MCF 10A (cell line): ENCODE measurements at regions not wholly inside any gene's neighbourhood (a gene's known extent, or its start where the extent isn't known, plus 50 kb on each side); places are given as distances from the start of the nearest gene placed in this dataset.

Experiments used
- BruUV-seq: library from RNA; stranded (reverse); fragments of 400-500 nt; replicated peaks from 2 replicates; lab custom pipeline; 2021; lab: Mats Ljungman, UMichigan
- CTCF ChIA-PET: fragments of 300-600 bp; sonication (Branson Sonifier 250); formaldehyde crosslinking; extraction: SDS; loops from one replicate; lab custom pipeline; 2021; ENCODE audit warnings: antibody characterized with exemption, inconsistent platforms; lab: Yijun Ruan, JAX
- POLR2A ChIA-PET: fragments of 300-600, 350-650 bp; sonication (Branson Sonifier 250); formaldehyde crosslinking; extraction: SDS; loops from one replicate; lab custom pipeline; 2020; ENCODE audit warnings: antibody characterized with exemption, inconsistent platforms; lab: Yijun Ruan, JAX
- DNase-seq: peaks from one replicate; pipeline ENCODE4 v3.0.0-alpha.2; 2018; ENCODE audit not compliant: unreplicated experiment
- H3K27ac Mint-ChIP-seq: one replicate; pipeline ENCODE4 v1.8.0; 2022; ENCODE audit warnings: mild to moderate bottlenecking, low read depth, mixed read lengths; ENCODE audit not compliant: unreplicated experiment
- H3K27me3 Mint-ChIP-seq: one replicate; pipeline ENCODE4 v1.8.0; 2022; ENCODE audit warnings: mixed read lengths; ENCODE audit not compliant: insufficient read depth, unreplicated experiment
- H3K36me3 Mint-ChIP-seq: one replicate; pipeline ENCODE4 v1.8.0; 2022; ENCODE audit warnings: mild to moderate bottlenecking, moderate library complexity, mixed read lengths; ENCODE audit not compliant: insufficient read depth, unreplicated experiment
- H3K4me1 Mint-ChIP-seq: one replicate; pipeline ENCODE4 v1.8.0; 2022; ENCODE audit warnings: mixed read lengths; ENCODE audit not compliant: insufficient read depth, unreplicated experiment
- H3K4me3 Mint-ChIP-seq: one replicate; pipeline ENCODE4 v1.8.0; 2022; ENCODE audit warnings: mild to moderate bottlenecking, moderate library complexity, mixed read lengths; ENCODE audit not compliant: unreplicated experiment
- H3K9me3 Mint-ChIP-seq: one replicate; pipeline ENCODE4 v1.8.0; 2022; ENCODE audit warnings: mixed read lengths; ENCODE audit not compliant: unreplicated experiment
- intact Hi-C: fragments of 100-400 bp; cut with micrococcal nuclease; formaldehyde crosslinking; loops from 2 replicates; pipeline ENCODE4 v1.14.1; 2022
- TF ChIP-seq, protein P1 (sequence below): fragments of 200-600 bp; IDR thresholded peaks from one replicate; pipeline ENCODE4 v1.8.0; 2022; ENCODE audit warnings: antibody characterized with exemption, mild to moderate bottlenecking; ENCODE audit not compliant: unreplicated experiment

- no peak for DNase-seq
- Mint-ChIP-seq H3K27ac (no peak overlapping the region), H3K9me3 (no peaks in the 10 kb centered on the region), H3K36me3 (no peaks in the 10 kb centered on the region), H3K4me1 (no peaks in the 10 kb centered on the region), H3K4me3 (no peak overlapping the region), H3K27me3 (peaks cover 26% of the 10 kb centered on the region)
- BruUV-seq: no TSS peak
- intact Hi-C loops: no loop called here
- POLR2A ChIA-PET: interaction anchor here (0.6 kb wide), 1 partner anchor 57 kb away, joined by 3 read pairs; no protein-coding TSS in a partner anchor
- CTCF ChIA-PET: no interaction called here
- TF ChIP-seq, protein P1, sequence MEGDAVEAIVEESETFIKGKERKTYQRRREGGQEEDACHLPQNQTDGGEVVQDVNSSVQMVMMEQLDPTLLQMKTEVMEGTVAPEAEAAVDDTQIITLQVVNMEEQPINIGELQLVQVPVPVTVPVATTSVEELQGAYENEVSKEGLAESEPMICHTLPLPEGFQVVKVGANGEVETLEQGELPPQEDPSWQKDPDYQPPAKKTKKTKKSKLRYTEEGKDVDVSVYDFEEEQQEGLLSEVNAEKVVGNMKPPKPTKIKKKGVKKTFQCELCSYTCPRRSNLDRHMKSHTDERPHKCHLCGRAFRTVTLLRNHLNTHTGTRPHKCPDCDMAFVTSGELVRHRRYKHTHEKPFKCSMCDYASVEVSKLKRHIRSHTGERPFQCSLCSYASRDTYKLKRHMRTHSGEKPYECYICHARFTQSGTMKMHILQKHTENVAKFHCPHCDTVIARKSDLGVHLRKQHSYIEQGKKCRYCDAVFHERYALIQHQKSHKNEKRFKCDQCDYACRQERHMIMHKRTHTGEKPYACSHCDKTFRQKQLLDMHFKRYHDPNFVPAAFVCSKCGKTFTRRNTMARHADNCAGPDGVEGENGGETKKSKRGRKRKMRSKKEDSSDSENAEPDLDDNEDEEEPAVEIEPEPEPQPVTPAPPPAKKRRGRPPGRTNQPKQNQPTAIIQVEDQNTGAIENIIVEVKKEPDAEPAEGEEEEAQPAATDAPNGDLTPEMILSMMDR: no peak
Measured at GRCh38 chr2:198591586-198591985, 787.2 kb downstream of the PLCL1 start.

DNA sequence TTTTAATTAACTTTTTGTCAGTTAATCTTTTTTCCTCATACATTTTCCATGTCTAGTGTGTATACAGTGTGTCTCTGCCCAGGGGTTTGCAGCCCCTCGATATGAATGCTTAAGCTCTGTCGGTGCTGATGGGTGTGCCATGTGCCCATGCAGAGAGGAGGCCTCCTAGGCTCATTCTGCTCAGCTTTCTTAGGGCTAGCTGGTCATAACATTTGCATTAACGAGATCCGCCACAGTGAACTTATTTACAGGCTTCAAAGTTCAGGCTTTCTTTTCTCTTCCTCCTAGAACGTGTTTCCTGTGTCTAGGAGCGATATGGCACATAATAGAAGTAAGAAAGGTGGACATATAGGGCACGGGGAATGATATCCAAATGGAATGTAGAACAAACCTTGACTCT is 783.3 kb downstream of the PLCL1 start:
- POLR2A ChIA-PET: no interaction called here
- intact Hi-C loops: no loop called here
- TF ChIP-seq, protein P1: no peak
- no peak for DNase-seq
- H3K9me3 Mint-ChIP-seq: no peaks in the 10 kb centered on the region
- no peak overlapping the region for H3K4me3 Mint-ChIP-seq
- H3K27ac Mint-ChIP-seq: no peak overlapping the region
- CTCF ChIA-PET: interaction anchor here (0.6 kb wide), 1 partner anchor 12 kb away, joined by 3 read pairs; no protein-coding TSS in a partner anchor
- no peaks in the 10 kb centered on the region for H3K36me3 Mint-ChIP-seq
- peaks cover 14% of the 10 kb centered on the region for H3K27me3 Mint-ChIP-seq
- no peaks in the 10 kb centered on the region for H3K4me1 Mint-ChIP-seq
- no TSS peak for BruUV-seq

DNA sequence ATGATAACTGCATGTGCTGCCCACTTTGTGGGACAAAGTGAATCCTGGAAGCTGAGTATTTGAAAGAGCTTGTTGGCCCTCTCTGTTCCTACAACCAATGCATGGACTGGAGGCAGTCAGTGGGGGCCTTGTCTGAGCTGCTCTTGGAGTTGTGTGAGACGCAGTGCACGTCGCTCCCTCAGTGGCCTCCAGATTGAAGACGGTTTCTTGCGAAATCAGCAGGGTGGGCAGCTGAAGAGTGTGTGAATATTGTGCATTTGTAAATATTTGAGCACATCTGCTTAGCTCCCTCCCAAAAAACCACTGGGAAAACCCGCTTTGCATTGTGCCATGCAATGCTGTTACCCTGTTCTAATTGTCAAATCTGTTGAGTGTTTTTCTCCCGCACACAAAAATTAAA is 782.8 kb downstream of the PLCL1 start:
- H3K27ac Mint-ChIP-seq: no peak overlapping the region
- DNase-seq: no peak
- CTCF ChIA-PET: interaction anchor here (0.5 kb wide), 1 partner anchor 21 kb away, joined by 3 read pairs; no protein-coding TSS in a partner anchor
- TF ChIP-seq, protein P1: no peak
- no peaks in the 10 kb centered on the region for H3K4me1 Mint-ChIP-seq
- no peaks in the 10 kb centered on the region for H3K36me3 Mint-ChIP-seq
- peaks cover 14% of the 10 kb centered on the region for H3K27me3 Mint-ChIP-seq
- POLR2A ChIA-PET: no interaction called here
- no peaks in the 10 kb centered on the region for H3K9me3 Mint-ChIP-seq
- intact Hi-C loops: no loop called here
- no peak overlapping the region for H3K4me3 Mint-ChIP-seq
- no TSS peak for BruUV-seq

DNA sequence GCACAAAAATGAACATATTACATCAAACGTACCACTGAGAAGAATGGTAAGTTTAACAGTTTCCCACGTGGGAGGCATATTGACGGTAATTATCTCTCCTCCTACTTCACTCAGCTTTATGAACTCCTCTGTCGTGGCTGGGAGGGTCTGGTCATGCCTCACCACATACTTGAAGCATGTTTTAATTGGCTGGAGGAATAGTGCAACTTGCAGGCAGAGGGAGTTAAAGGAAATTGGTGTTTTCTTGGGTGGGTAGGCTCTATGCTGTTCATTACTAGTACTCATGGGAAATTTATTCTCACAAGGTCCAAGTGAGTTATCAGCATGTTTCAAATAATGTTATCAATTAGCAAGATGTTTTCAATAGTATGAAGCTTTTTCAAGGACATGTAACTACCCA is 767.0 kb downstream of the PLCL1 start:
- DNase-seq: no peak
- no peaks in the 10 kb centered on the region for H3K36me3 Mint-ChIP-seq
- ChIA-PET CTCF (no interaction called here), POLR2A (no interaction called here)
- H3K9me3 Mint-ChIP-seq: no peaks in the 10 kb centered on the region
- H3K27ac Mint-ChIP-seq: no peak overlapping the region
- no peak overlapping the region for H3K4me3 Mint-ChIP-seq
- H3K4me1 Mint-ChIP-seq: no peaks in the 10 kb centered on the region
- intact Hi-C loops: no loop called here
- BruUV-seq: no TSS peak
- H3K27me3 Mint-ChIP-seq: peaks cover 11% of the 10 kb centered on the region
- TF ChIP-seq, protein P1: no peak
